Vagina (tissue), 2 donors: ENCODE measurements at regions not wholly inside any gene's neighbourhood (a gene's known extent, or its start where the extent isn't known, plus 50 kb on each side); places are given as distances from the start of the nearest gene placed in this dataset.

ENCODE experiments used
- DNase-seq, 2 donors: peaks; one replicate each; pipeline ENCODE4 v3.0.0-alpha.2; 2017; ENCODE audit errors: extremely low spot score in 2 of 2
- H3K27ac ChIP-seq: fragments of 200-600 bp; sonication (generic); one replicate; pipeline ENCODE4 v1.5.1; 2019
- H3K27me3 ChIP-seq: fragments of 200-600 bp; sonication (generic); one replicate; pipeline ENCODE4 v1.5.1; 2019
- H3K36me3 ChIP-seq, 2 donors: fragments of 200-600 bp; sonication (generic); one replicate each; pipeline ENCODE4 v1.5.1; 2017 to 2019
- H3K4me1 ChIP-seq: fragments of 200-600 bp; sonication (generic); one replicate; pipeline ENCODE4 v1.5.1; 2019
- H3K4me3 ChIP-seq, 2 donors: fragments of 200-600 bp; sonication (generic); 1 replicate in 1 of 2; 2 replicates in 1 of 2; pipeline ENCODE4 v1.5.1; 2016 to 2019
- H3K9me3 ChIP-seq: fragments of 200-600 bp; sonication (generic); one replicate; pipeline ENCODE4 v1.5.1; 2019
- POLR2A ChIP-seq, 2 donors: fragments of 450-650 bp; IDR thresholded peaks; one replicate each; pipeline ENCODE4 v1.6.1; 2017; ENCODE audit warnings: antibody characterized with exemption in 2 of 2, mild to moderate bottlenecking in 2 of 2, moderate library complexity in 2 of 2
- POLR2AphosphoS5 ChIP-seq, 2 donors: sonication (generic); formaldehyde crosslinking; IDR thresholded peaks; one replicate each; pipeline ENCODE4 v1.9.0; 2017; ENCODE audit warnings: antibody characterized with exemption in 2 of 2, mild to moderate bottlenecking in 2 of 2, low read depth in 1 of 2; ENCODE audit not compliant: insufficient read depth in 1 of 2
- intact Hi-C: fragments of 100-400 bp; cut with DNase I; formaldehyde crosslinking; loops from one replicate; pipeline ENCODE4 v1.15.1; 2023
- TF ChIP-seq, protein P1 (sequence below), 3 experiments: fragments of 450-650 bp in 2 of 3; fragments of 200-600 bp in 1 of 3; sonication (generic) in 1 of 3; IDR thresholded peaks; one replicate each; pipeline ENCODE4 v1.5.1; 2017 to 2019; ENCODE audit warnings: antibody characterized with exemption in 3 of 3, mild to moderate bottlenecking in 2 of 3, moderate library complexity in 2 of 3

DNA sequence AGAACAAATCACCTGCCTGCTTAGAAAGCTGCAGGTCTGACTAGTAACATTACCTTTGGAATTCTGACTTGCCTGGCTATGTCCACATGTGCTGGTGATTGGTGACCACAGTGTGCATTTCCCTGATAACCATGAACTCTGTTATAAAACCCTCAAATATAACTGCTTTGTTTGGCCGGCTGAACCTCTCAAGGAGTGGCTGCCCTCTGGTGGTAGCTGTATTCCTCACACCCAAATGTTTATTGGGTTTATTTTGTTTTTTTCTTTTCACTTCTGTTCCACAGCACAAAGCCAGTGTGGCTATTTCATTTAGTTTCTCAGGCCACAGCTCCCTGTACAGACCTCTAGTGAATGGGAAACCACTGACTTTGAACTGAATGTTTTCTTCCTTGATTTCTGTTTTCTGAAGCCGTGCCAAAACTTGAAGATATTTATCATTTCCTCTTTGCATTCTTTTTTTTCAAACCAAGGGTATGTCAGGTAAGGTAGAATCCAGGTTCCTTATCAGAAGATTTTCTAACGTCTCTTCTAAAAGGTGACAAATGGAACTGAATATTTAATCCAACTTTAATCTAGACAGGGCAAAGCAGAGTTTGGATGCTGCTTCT lies 549.0 kb upstream of the VRK2 start:
- Histone ChIP-seq H3K27me3 (no peaks in the 10 kb centered on the region), H3K36me3 (no peaks in the 10 kb centered on the region), H3K27ac (no peak overlapping the region), H3K4me3 (no peak overlapping the region), H3K9me3 (no peaks in the 10 kb centered on the region), H3K4me1 (no peaks in the 10 kb centered on the region)
- TF ChIP-seq POLR2AphosphoS5 (IDR thresholded peaks at IDR 0.05; ENCODE audit: insufficient read depth in 1 of 2, low read depth in 1 of 2): no peak
- TF ChIP-seq POLR2A (IDR thresholded peaks at IDR 0.05): no peak
- TF ChIP-seq, protein P1, sequence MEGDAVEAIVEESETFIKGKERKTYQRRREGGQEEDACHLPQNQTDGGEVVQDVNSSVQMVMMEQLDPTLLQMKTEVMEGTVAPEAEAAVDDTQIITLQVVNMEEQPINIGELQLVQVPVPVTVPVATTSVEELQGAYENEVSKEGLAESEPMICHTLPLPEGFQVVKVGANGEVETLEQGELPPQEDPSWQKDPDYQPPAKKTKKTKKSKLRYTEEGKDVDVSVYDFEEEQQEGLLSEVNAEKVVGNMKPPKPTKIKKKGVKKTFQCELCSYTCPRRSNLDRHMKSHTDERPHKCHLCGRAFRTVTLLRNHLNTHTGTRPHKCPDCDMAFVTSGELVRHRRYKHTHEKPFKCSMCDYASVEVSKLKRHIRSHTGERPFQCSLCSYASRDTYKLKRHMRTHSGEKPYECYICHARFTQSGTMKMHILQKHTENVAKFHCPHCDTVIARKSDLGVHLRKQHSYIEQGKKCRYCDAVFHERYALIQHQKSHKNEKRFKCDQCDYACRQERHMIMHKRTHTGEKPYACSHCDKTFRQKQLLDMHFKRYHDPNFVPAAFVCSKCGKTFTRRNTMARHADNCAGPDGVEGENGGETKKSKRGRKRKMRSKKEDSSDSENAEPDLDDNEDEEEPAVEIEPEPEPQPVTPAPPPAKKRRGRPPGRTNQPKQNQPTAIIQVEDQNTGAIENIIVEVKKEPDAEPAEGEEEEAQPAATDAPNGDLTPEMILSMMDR (IDR thresholded peaks at IDR 0.05): no peak
- no peak for DNase-seq
- intact Hi-C loops: no loop called here

DNA sequence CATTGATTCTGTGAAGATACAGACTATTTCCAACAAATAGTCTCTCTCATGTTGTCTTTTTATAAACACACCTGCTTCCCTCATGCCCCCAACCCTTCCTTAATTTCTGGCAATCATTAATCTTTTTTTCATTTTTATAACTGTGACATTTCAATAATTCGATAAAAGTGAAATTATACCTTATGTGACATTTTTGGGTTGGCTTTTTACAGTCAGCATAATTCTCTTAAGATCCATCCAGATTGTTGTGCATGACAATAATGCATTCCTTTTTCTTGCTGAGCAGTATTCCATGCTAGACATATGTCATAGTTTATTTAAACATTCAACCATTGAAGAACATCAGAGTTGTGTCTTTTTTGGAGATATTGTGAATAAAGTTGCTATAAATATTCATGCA lies 541.8 kb upstream of the VRK2 start:
- Histone ChIP-seq H3K4me1 (no peaks in the 10 kb centered on the region), H3K27me3 (no peaks in the 10 kb centered on the region), H3K27ac (no peak overlapping the region)

DNA sequence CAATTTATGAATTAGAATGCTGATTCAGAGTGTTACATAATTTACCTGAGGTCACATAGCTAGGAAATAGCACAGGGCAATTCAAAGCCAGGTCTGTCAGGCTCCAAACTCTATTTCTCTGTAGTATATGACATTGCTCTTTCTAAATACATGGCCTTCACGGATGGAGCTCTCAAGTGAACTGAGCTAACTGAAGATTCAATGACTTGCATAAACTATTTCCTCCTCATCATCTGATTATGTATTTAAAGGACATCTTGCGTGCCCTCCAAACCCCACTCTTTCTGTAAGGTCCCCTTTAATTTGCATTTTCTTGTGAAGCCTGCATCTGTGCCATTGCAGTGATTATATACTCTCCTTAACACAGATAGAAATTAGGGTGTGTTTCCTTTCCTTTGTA lies 537.4 kb upstream of the VRK2 start:
- intact Hi-C loops: no loop called here
- no peak overlapping the region for H3K4me3 ChIP-seq
- no peak for DNase-seq
- H3K4me1 ChIP-seq: no peaks in the 10 kb centered on the region
- no peaks in the 10 kb centered on the region for H3K27me3 ChIP-seq
- no peak overlapping the region for H3K27ac ChIP-seq
- H3K36me3 ChIP-seq: no peaks in the 10 kb centered on the region
- TF ChIP-seq POLR2AphosphoS5 (IDR thresholded peaks at IDR 0.05; ENCODE audit: insufficient read depth in 1 of 2, low read depth in 1 of 2) (no peak), POLR2A (IDR thresholded peaks at IDR 0.05) (no peak)
- TF ChIP-seq, protein P1 (IDR thresholded peaks at IDR 0.05): no peak
- no peaks in the 10 kb centered on the region for H3K9me3 ChIP-seq

More for the DNA sequence above, 541.8 kb upstream of the VRK2 start:
- Histone ChIP-seq H3K4me3 (no peak overlapping the region), H3K36me3 (no peaks in the 10 kb centered on the region), H3K9me3 (no peaks in the 10 kb centered on the region)
- intact Hi-C loops: no loop called here
- no peak for DNase-seq
- TF ChIP-seq, protein P1 (IDR thresholded peaks at IDR 0.05): no peak
- TF ChIP-seq POLR2AphosphoS5 (IDR thresholded peaks at IDR 0.05; ENCODE audit: insufficient read depth in 1 of 2, low read depth in 1 of 2) (no peak), POLR2A (IDR thresholded peaks at IDR 0.05) (no peak)

DNA sequence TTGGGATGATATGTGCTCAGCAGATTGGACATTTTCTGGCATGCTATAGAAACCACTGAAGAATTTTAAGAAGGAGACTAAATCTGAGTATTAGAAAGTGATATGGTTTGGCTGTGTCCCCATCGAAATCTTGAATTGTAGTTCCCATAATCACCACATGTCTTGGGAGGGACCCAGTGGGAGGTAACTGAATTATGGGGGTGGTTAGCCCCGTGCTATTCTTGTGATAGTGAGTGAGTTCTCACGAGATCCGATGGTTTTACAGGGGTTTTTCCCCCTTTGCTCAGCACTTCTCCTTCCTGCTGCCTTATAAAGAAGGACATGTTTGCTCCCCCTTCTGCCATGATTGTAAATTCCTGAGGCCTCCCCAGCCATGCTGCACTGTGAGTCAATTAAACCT lies 535.9 kb upstream of the VRK2 start:
- Histone ChIP-seq H3K27me3 (no peaks in the 10 kb centered on the region), H3K4me1 (no peaks in the 10 kb centered on the region), H3K27ac (no peak overlapping the region), H3K9me3 (no peaks in the 10 kb centered on the region), H3K4me3 (no peak overlapping the region), H3K36me3 (no peaks in the 10 kb centered on the region)
- intact Hi-C loops: no loop called here
- no peak for DNase-seq
- no peak for TF ChIP-seq POLR2AphosphoS5 (IDR thresholded peaks at IDR 0.05; ENCODE audit: insufficient read depth in 1 of 2, low read depth in 1 of 2)
- TF ChIP-seq, protein P1 (IDR thresholded peaks at IDR 0.05): no peak
- no peak for TF ChIP-seq POLR2A (IDR thresholded peaks at IDR 0.05)

DNA sequence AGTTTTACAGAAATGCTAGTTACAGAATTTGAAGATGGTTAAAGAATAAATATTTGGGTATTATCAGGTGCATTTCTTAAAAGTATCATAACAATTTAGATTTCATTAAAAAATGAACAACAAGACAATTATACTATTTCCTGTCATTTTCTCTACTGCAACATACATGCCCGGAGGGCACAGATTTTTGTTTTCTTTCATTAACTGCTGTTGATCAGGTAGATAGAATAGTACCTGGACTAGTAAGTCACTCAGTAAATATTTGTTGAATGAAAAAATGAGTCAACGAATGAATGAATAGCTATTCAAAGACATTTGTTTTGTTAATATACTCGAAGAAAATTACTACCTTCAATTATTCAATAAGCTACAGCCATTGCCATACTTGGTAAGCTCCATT lies 531.2 kb upstream of the VRK2 start:
- H3K4me3 ChIP-seq: no peak overlapping the region
- TF ChIP-seq POLR2AphosphoS5 (IDR thresholded peaks at IDR 0.05; ENCODE audit: insufficient read depth in 1 of 2, low read depth in 1 of 2): no peak
- no peak for TF ChIP-seq POLR2A (IDR thresholded peaks at IDR 0.05)
- TF ChIP-seq, protein P1 (IDR thresholded peaks at IDR 0.05): no peak
- no peaks in the 10 kb centered on the region for H3K36me3 ChIP-seq
- no peak for DNase-seq
- intact Hi-C loops: no loop called here
- no peaks in the 10 kb centered on the region for H3K4me1 ChIP-seq
- H3K27ac ChIP-seq: no peak overlapping the region
- no peaks in the 10 kb centered on the region for H3K27me3 ChIP-seq
- H3K9me3 ChIP-seq: no peaks in the 10 kb centered on the region
